IMR-90 (cell line): ENCODE measurements at regions not wholly inside any gene's neighbourhood (a gene's known extent, or its start where the extent isn't known, plus 50 kb on each side); places are given as distances from the start of the nearest gene placed in this dataset.

Experiments
- CTCF ChIP-seq: conservative IDR thresholded peaks from 2 replicates; pipeline ENCODE4 v1.5.1; 2012; ENCODE audit warnings: mild to moderate bottlenecking, low read depth, low read length, improper control_type of control experiment
- ELK1 ChIP-seq: fragments of 150-350 bp; IDR thresholded peaks from 2 replicates; pipeline ENCODE4 v1.6.1; 2016; ENCODE audit warnings: low read depth, mild to moderate bottlenecking, low read length, moderate library complexity, borderline replicate concordance

GRCh38 chr20:47867831-47868230 lies 82.5 kb upstream of the SULF2 start:
- TF ChIP-seq CTCF (no peak), ELK1 (no peak)
